ENCODE measurements at regions not wholly inside any gene's neighbourhood (a gene's known extent, or its start where the extent isn't known, plus 50 kb on each side); places are given as distances from the start of the nearest gene placed in this dataset.
"Not testable (repeated sequence)": the region's sequence is repeated elsewhere in the genome, so short reads cannot be mapped to it uniquely, and the experiment has no call there.

DNA sequence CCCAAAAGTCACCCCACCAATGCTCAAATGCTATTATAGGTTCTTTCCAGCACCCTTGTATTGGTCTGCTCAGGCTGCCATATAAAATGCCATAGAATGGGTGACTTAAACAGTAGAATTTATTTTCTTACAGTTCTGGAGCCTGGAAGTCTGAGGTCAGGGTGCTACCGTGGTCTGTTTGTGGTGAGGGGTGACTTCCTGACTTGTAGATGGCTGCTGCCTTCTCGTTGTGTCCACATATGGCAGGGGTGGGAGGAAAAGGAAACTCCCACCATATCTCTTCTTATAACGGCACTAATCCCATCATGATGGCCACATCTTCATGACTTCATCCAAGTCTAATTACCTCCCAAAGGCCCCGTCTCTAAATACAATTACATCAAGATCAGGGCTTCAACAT is 257.8 kb upstream of the TARS1 start:
- no peak for ATAC-seq
- intact Hi-C loops (cut with micrococcal nuclease) = no loop called here

DNA sequence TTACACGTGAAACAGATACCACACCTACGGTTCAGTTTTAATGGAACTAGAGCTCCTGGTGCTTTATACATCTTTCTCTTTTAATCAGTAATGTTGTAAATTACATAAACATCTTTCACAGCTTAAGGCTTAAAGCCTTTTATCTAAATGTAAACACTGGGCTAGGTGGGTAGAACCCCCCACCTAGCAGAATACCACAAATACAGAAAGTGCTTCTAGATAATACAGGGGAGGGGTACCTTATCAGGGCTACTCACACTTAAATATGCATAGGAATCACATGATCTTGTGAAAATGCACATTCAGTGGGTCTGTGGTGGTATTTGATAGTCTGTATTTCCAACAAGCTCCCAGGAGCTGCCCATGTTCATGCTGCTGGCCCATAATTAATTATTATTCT is 256.4 kb upstream of the TARS1 start:
- ATAC-seq = no peak
- DNase-seq = no peak
- intact Hi-C loops (cut with micrococcal nuclease) = no loop called here

More for the DNA sequence above, 257.8 kb upstream of the TARS1 start:
- no peak for DNase-seq

DNA sequence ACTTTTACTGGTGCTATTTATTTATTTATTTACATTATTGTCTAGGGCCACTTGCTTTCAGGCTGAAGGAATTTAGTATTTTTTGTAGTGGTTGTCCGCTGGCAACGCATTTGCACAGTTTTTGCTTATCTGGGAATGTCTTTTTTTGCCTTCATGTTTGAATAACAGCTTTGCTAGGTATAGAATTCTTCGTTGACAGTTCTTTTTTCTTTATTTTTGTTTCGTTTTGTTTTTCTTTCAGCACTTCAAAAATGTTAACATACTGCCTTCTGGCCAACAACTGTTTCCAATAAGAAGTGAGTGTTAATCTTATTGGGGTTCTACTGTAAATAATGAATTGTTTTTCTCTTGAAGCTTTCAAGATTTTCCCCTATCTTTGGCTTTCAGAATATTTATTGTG is 252.7 kb upstream of the TARS1 start:
- DNase-seq (no peak), ATAC-seq (no peak)
- intact Hi-C loops (cut with micrococcal nuclease) = no loop called here

DNA sequence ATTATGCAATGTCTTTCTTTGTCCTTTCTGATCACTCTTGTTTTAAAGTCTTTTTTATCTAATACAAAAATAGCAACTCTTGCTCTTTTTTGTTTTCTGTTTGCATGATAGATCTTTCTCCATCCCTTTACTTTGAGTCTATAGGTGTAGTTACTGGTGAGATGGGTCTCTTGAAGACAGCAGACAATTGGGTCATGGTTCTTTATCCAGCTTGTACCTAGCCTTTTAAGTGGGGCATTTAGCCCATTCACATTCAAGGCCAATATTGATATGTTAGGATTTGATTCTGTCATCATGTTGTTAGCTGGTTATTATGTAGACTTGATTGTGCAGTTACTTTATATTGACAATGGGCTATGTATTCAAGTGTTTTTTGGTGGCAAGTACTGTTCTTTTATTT is 245.9 kb upstream of the TARS1 start:
- ATAC-seq = no peak
- intact Hi-C loops (cut with micrococcal nuclease) = no loop called here
- no peak for DNase-seq

DNA sequence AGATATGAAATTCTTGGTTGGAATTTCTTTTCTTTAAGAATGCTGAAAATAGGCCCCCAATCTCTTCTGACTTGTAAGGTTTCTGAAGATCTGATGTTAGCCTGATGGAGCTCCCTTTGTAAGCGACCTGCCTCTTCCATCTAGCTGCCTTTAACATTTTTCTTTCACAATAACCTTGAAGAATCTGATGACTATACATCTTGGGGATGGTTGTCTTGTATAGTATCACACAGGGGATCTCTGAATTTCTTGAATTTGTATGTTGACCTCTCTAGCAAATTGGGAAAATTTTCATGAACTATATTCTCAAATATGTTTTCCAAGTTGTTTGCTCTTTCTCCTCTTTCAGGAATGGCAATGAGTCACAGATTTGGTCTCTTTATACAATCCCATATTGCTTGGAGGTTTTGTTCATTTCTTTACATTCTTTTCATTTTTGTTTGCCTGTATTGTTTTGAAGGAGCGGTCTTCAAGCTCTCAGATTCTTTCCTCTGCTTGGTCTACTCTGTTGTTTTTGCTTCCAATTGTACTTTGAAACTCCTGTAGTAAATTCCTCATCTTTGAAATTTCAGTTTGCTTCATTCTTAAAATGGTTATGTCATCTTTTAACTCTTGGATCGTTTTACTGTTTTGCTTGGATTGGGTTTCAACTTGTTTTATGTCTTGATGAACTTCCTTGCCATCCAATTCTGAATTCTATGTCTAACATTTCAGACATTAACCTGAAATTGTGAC is 245.2 kb upstream of the TARS1 start:
- intact Hi-C loops (cut with micrococcal nuclease) = no loop called here
- no peak for ATAC-seq
- no peak for DNase-seq

DNA sequence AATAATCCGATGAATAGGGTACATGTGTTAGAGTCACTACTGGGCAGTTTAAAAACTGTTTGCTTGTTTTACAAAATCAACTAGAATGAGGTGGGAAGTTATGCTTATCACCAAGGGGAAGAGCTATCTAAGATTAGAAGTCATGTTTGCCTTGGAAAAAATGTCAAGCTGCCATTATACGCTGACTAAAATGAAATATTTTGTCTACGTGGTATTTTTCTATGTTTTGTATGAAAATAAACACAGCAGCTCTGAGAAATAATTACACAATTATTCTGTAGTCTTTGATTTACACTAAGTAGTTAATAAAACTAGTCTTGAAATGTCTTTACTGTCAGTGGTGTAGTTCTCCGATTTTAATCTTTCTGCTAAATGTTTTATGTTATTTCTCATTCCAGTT is 241.9 kb upstream of the TARS1 start:
- intact Hi-C loops (cut with micrococcal nuclease) = no loop called here
- no peak for DNase-seq
- no peak for ATAC-seq

DNA sequence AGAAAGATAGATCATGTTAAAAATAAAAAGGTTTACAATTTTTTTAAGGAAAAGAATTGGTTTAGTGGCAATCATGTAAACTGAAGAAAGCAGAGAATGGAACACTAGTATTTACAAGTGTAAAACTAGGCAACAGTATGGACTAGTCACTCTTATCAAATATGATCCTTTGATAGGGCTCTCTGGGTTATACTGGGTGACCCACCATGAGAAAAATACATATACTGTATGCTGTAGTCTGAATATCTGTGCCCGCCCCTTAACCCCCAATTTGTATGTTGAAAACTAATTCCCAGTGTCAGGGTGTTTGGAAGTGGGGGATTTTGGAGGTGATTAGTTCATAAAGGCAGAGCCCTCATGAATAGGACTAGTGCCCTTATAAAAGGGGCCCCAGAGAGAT is 236.8 kb upstream of the TARS1 start:
- intact Hi-C loops (cut with micrococcal nuclease) = no loop called here
- no peak for DNase-seq
- no peak for ATAC-seq

DNA sequence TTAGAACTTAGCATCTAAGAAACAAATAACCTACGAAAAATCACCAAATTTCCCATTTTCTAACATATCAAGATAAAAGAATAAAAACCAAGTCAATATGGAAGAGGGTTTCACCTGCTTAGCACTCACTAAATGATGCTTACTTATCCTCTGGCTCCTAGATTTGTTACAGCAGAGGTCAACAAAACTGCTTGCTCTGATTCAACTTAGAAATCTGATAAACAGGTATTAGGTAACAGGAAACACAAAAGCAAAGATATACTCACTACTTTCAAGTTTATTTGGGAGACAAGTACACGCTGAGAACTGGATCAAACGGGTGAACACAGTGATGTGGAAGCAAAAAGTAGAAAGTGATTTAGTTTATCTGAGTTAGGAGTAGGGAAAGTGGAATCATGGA is 235.7 kb upstream of the TARS1 start:
- ATAC-seq (no peak), DNase-seq (no peak)
- intact Hi-C loops (cut with micrococcal nuclease) = no loop called here

DNA sequence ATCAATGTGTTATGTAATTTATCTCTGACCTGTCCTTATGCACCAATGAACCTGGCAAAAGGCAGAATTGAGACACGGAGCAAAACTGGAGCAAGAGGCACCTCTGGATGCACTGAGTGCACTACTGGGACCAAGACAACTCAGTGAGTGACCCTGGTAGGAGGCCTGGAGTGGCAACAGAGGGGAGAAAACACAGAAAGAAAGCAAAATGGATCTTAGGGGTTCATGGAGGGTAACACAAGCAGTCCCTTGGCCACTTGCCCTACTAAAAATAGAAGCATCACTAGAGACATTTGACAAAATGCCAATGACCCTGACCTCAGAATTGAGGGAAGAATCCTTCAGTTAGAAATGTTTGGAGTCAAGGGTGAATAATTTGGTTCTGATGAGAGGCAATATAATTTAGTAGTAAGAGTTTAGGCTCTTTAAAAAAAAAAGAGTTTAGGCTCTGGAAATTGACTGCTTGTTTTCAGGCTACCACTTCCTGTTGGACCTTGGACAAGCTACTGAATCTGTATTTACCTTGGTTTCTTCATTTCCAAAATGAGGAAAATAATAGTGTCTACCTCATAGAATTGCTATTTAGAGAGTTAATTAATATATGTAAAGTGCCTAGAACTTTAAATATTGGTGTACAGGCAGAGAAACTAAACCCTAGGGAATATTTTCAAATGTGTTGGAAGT is 234.9 kb upstream of the TARS1 start:
- ATAC-seq = peak; percentile 66
- DNase-seq = no peak
- intact Hi-C loops (cut with micrococcal nuclease) = no loop called here

DNA sequence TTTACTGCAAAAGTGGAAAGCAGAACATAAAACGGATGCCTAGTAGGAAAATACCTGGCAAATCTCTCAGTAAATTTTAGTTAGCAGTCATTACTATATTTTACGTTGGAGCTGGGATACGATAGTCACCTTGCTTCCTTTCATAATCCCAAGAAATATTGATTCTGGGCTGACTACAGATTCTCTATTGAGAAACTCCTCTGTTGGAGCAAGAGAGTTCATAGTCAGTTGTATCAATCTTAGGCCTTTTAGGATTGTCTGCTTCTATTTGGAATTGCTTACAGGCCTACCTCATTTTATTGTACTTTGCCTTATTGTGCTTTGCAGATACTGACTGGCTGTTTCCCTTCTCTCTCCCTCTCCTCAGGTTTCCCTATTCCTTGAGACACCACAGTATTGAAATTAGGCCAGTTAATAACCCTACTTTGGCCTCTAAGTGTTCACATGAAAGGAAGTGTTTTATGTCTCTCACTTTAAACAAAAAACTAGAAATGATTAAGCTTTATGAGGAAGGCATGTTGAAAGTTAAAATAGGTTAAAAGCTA is 233.7 kb upstream of the TARS1 start:
- DNase-seq = no peak
- no peak for ATAC-seq
- intact Hi-C loops (cut with micrococcal nuclease) = no loop called here

DNA sequence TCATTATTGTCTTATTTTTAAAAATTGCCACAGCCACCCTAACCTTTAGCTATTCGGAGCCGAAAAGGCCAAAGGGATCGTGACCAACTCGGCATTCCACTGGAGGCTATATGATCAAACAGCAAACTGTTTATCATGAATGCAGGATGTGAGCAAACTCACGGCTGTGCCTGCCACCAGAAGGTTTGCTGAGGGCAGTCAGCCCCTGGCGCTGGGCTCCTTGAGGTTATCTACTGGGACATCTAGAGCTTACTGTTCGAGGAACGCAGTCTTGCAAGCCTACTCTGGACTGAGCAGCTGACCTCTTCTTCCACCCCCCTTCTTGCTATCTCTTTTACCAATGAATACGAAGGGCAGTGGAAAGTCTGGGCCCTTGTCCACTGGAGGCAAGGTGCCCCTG is 231.5 kb upstream of the TARS1 start:
- intact Hi-C loops (cut with micrococcal nuclease) = no loop called here
- ATAC-seq (no peak), DNase-seq (no peak)

DNA sequence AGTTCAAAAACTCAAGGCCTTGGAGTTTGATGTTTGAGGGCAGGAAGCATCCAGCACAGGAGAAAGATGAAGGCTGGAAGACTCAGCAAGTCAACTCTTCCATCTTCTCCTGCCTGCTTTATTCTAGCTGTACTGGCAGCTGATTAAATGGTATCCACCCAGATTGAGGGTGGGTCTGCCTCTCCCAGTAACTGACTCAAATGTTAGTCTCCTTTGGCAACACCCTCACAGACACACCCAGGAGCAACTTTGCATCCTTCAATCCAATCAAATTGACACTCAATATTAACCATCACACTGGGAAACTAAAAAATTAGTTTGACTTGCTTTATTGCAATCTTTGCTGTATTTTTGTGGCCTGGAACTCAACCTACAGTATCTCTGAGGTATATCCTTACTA is 230.5 kb upstream of the TARS1 start:
- ATAC-seq = not testable (repeated sequence)

DNA sequence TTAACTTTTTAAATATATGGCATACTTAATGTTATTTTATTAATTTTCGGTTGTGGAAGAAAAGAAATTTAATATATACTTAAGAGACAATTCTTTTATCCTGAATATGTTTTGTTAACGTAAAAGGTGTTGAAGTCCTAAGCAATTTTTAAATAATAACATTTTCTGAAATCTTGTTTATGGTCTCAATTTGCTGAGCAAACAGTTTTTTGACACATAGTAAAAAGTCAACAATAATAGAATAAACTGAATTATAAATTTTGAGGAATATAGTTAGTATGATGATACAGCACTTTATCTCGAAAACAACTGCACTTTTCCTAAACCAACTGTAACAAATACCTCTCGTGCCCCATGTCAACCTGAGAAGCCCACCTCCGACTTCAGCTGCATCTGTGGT is 229.8 kb upstream of the TARS1 start:
- ATAC-seq (no peak), DNase-seq (no peak)
- intact Hi-C loops (cut with micrococcal nuclease) = no loop called here

More for the DNA sequence above, 230.5 kb upstream of the TARS1 start:
- DNase-seq; intact Hi-C loops (cut with micrococcal nuclease): not testable (repeated sequence)

DNA sequence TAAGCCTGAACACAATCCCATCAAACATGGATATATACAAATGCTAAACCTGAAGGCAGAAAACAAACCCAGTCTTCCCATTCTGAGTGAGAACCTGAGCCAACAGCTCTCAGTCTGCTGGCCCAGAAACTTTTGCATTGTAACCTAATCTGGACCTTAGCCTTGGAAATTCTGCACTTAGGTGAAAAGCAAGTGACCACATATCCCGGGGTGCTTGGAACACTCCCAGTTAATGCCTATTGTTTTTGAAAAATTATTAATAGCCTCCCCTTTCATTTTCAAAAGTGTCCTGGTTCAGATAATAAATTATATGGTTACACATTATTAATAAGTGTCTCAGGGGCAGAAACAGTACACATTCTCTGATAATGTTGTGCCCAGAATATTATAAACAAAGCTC is 228.3 kb upstream of the TARS1 start:
- ATAC-seq (no peak), DNase-seq (no peak)
- intact Hi-C loops (cut with micrococcal nuclease) = no loop called here

DNA sequence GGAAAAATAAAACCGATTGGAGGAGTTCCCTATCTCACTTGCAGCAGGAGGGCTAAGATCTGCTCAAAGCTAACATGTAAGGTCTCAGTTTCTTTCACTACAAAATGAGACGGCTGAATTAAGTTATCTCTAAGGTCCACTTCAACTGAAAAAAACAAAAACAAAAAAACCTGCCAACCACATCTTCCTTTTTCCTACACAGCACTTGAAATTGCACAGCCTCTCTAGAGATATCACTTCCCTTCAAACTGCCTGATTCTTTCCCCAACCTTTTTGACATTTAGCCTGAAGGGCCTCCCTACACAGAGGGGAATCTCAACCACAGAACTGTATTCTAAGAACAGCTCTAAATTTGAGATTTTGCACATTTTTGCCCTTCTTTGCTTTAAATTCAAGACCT is 227.9 kb upstream of the TARS1 start:
- ATAC-seq = no peak
- intact Hi-C loops (cut with micrococcal nuclease) = no loop called here
- DNase-seq = no peak

DNA sequence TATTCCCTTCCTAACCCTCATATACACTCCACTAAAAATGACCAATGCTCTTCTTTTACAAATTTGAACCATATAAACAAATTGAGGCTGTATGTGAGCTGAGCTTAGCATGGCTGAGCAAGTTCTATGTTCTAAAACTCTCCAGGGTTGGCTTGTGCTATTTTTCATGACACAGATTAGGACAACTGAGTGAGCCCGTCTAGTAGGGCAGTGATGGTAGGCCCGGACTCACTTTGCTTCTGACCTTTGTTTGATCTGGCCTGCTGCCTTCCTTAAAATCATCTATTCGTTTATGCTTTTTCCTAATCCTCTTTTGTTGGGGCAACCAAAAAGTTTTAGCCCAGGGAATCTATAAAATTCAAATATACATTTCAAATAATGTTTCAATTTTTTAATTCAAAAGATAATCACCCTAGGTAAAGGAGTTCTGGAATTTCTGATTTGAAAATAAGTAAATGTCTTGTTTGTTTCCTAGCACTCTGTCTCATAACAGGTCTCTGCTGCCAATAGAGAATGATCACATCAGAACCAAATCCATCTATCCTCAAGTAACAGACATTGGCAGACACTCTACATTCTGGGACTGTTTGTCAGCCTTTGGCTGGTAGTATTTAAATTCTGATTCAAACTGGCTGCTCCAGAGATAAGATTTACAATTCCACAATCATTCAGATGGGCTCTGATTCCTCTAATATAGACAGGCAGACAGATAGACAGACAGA is 217.0 kb upstream of the TARS1 start:
- intact Hi-C loops (cut with micrococcal nuclease) = no loop called here
- DNase-seq (no peak), ATAC-seq (no peak)

DNA sequence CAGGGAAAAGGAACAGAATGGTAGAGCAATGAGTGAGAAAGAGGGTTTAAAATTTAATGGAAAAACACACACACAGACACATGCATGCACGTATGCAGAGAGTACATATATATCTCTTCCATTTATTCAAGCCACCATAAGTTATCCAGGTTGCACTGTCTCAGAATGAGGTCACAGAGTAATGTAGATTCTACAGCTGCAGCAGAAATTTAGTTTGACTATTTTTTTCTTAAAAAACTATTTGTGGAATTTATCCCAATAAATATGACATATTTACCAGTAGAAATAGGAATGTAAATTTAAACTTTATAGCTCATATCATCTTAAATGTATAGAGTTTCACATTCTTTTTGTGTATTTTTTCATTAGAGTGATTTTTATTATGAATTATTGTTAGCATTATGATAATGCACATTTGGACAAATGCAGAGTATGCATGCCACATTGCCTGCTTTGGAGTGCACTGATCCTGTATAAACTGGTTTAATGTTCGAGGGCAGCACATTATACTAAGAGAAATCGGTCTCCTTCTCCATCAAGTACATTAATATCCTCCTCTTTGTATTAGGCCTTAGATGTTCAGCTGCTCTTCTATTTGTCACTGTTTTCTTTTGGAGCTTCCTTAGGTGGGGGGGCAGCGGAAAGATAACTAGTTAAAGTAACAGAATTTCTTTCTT is 216.3 kb upstream of the TARS1 start:
- DNase-seq (no peak), ATAC-seq (no peak)
- intact Hi-C loops (cut with micrococcal nuclease) = no loop called here

DNA sequence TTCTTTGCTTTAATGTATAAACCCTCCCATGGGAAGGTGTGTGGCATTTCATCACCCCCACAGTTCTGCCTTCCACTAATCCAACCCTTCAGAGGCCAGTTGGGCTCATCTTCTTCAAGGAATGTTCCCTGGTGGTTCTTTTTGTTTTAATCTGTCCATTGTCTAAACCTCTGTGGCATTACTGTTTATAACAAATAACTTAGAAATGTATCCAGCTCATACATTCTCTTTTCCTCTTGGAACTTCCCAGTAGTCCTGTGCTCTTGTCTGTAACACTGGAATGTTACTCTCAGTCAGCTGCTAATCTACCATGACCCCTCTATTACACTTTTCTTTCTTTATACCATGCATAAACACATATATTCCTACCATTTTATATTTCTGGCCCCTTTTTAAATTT is 213.5 kb upstream of the TARS1 start:
- intact Hi-C loops (cut with micrococcal nuclease) = no loop called here
- DNase-seq = no peak
- no peak for ATAC-seq

DNA sequence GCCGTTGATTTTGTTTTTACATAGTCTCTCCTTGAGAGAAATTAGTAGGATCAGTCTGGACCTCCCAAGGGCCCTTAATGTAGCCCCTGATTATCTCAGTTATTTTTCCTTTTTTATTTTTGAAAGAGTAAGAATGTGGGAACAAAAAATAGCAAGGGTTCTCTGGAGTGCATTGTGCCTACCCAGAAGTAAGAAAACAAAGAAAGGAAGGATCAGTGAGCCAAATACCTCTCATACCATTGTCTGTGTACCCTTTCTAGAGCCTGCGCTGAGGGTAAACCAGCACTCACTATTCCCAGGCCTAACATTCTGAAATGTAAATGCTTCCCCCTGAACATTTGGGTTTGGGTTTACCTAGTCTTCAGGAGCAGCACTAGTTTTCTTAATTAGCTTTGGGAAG is 213.0 kb upstream of the TARS1 start:
- DNase-seq = no peak
- intact Hi-C loops (cut with micrococcal nuclease) = no loop called here
- peak; percentile 14 for ATAC-seq

DNA sequence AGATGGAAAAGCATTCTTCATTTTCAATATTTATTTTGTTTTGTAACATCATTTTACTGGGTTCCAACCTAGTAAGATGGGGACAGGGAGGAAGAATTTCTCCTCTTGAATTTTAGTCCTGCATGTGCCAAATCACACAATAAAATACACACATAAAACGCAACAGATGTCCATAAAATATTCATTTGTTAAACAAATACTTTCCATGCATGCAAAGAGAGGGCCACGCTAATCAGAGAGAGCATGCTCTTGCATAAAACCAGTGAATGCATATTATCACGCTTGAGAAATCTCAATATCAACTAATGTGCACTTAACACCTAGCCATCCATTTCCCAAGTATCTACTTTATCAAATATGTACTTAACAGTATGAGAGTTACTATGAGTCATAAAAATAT is 212.6 kb upstream of the TARS1 start:
- ATAC-seq (no peak), DNase-seq (no peak)
- intact Hi-C loops (cut with micrococcal nuclease) = no loop called here
